OCI-LY3 (cell line): ENCODE measurements at regions not wholly inside any gene's neighbourhood (a gene's known extent, or its start where the extent isn't known, plus 50 kb on each side); places are given as distances from the start of the nearest gene placed in this dataset.

Experiments
- H2AFZ ChIP-seq: fragments of 200-600, 300-600 bp; shearing (Covaris generic); 2 replicates; pipeline ENCODE4 v1.6.0; 2014; ENCODE audit warnings: antibody characterized with exemption, low read depth, low read length
- H3K27ac ChIP-seq: fragments of 200-600, 300-600 bp; sonication (generic); 2 replicates; pipeline ENCODE4 v1.5.1; 2014; ENCODE audit warnings: mild to moderate bottlenecking, low read length, moderate library complexity, mixed read lengths
- H3K27me3 ChIP-seq: fragments of 200-600, 300-600 bp; sonication (generic); 2 replicates; pipeline ENCODE4 v1.6.1; 2014; ENCODE audit warnings: low read depth, low read length, mixed read lengths
- H3K36me3 ChIP-seq: fragments of 200-600, 300-600 bp; sonication (generic); replicated peaks from 2 replicates; pipeline ENCODE3; 2014; ENCODE audit warnings: low read depth, low read length, mixed read lengths
- H3K4me1 ChIP-seq: fragments of 300-600, 200-600 bp; sonication (generic); 2 replicates; pipeline ENCODE4 v1.6.1; 2014; ENCODE audit warnings: low read length, mixed read lengths
- H3K4me2 ChIP-seq: fragments of 200-600, 300-600 bp; sonication (generic); 2 replicates; pipeline ENCODE4 v1.6.1; 2014; ENCODE audit warnings: low read length, mixed read lengths
- H3K4me3 ChIP-seq: fragments of 300-600, 200-600 bp; sonication (generic); 2 replicates; pipeline ENCODE4 v1.5.1; 2014; ENCODE audit warnings: antibody characterized with exemption, mild to moderate bottlenecking, low read length, moderate library complexity
- H3K79me2 ChIP-seq: fragments of 300-600, 200-600 bp; shearing (Covaris generic); 2 replicates; pipeline ENCODE4 v1.6.1; 2014; ENCODE audit warnings: mild to moderate bottlenecking, low read length, mixed read lengths
- H3K9ac ChIP-seq: fragments of 300-600, 200-600 bp; shearing (Covaris generic); 2 replicates; pipeline ENCODE4 v1.6.0; 2014; ENCODE audit warnings: mild to moderate bottlenecking, low read length, moderate library complexity
- H3K9me3 ChIP-seq: fragments of 200-600, 300-600 bp; shearing (Covaris generic); 2 replicates; pipeline ENCODE4 v1.6.1; 2014; ENCODE audit warnings: low read length, mixed read lengths; ENCODE audit not compliant: insufficient read depth
- H4K20me1 ChIP-seq: fragments of 200-600, 300-600 bp; sonication (generic); 2 replicates; pipeline ENCODE4 v1.6.1; 2016; ENCODE audit warnings: low read length, mixed read lengths; ENCODE audit not compliant: insufficient read depth
- EZH2phosphoT487 ChIP-seq: fragments of 200-600 bp; shearing (Covaris generic); IDR thresholded peaks from 2 replicates; pipeline ENCODE4 v1.6.1; 2018; ENCODE audit warnings: antibody characterized with exemption, mixed run types, low read depth
- TF ChIP-seq, protein P1 (sequence below): fragments of 200-600, 300-600 bp; sonication (generic); IDR thresholded peaks from 2 replicates; pipeline ENCODE4 v1.5.1; 2014; ENCODE audit warnings: antibody characterized with exemption, low read length, low read depth

DNA sequence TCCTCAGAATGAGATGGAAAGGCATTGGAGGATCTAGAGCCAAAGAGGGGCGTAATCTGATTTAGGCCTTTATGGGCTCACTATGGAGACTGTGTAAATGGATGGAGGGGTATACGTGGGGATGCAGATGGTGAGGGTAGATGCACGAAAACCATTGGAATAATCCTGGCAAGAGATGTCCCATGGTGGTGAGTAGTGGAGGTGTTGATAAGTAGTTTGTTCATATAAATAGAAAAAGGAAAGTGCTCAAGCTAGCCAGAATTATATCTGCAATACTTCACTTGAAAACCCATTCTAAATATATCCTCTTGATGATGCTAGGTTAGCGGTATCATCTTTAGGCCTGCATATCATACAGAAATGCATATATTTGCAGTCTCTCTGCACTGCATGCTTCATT, 459.7 kb downstream of the CDH2 start:
- no peaks in the 10 kb centered on the region for H4K20me1 ChIP-seq
- H3K79me2 ChIP-seq = no peaks in the 10 kb centered on the region
- no peak overlapping the region for H3K4me3 ChIP-seq
- H3K27ac ChIP-seq = no peak overlapping the region
- H3K9me3 ChIP-seq = no peaks in the 10 kb centered on the region
- H3K36me3 ChIP-seq = no peaks in the 10 kb centered on the region
- no peaks in the 10 kb centered on the region for H3K4me1 ChIP-seq
- no peak for TF ChIP-seq EZH2phosphoT487
- TF ChIP-seq, protein P1, sequence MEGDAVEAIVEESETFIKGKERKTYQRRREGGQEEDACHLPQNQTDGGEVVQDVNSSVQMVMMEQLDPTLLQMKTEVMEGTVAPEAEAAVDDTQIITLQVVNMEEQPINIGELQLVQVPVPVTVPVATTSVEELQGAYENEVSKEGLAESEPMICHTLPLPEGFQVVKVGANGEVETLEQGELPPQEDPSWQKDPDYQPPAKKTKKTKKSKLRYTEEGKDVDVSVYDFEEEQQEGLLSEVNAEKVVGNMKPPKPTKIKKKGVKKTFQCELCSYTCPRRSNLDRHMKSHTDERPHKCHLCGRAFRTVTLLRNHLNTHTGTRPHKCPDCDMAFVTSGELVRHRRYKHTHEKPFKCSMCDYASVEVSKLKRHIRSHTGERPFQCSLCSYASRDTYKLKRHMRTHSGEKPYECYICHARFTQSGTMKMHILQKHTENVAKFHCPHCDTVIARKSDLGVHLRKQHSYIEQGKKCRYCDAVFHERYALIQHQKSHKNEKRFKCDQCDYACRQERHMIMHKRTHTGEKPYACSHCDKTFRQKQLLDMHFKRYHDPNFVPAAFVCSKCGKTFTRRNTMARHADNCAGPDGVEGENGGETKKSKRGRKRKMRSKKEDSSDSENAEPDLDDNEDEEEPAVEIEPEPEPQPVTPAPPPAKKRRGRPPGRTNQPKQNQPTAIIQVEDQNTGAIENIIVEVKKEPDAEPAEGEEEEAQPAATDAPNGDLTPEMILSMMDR = no peak
- H3K27me3 ChIP-seq = no peaks in the 10 kb centered on the region
- no peak overlapping the region for H3K9ac ChIP-seq
- no peak overlapping the region for H3K4me2 ChIP-seq
- no peak overlapping the region for H2AFZ ChIP-seq

DNA sequence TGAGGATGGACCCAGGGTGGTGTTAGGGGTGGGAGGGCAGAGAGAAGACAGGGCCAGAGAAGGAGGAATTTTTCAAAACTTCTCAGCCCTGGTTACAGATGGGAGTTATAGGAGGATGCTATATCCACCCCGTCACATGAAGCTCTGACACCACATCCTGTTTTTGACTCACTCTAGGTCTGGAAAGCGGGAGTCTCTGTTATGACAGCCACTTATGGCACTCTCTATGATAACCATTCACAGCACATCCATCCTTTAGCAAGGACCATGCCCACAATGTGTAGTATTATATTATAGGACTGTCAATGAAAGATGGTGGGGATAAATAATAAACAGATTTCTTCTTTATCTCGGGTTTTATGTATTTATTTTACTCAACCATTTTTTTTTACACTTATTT, 461.2 kb downstream of the CDH2 start:
- no peak overlapping the region for H3K9ac ChIP-seq
- H3K4me2 ChIP-seq = no peak overlapping the region
- no peaks in the 10 kb centered on the region for H3K79me2 ChIP-seq
- no peaks in the 10 kb centered on the region for H3K36me3 ChIP-seq
- no peak overlapping the region for H3K27ac ChIP-seq
- TF ChIP-seq EZH2phosphoT487 = no peak
- TF ChIP-seq, protein P1 = no peak
- H3K4me1 ChIP-seq = no peaks in the 10 kb centered on the region
- H3K9me3 ChIP-seq = no peaks in the 10 kb centered on the region
- H4K20me1 ChIP-seq = no peaks in the 10 kb centered on the region
- H3K27me3 ChIP-seq = no peaks in the 10 kb centered on the region
- H3K4me3 ChIP-seq = no peak overlapping the region
- no peak overlapping the region for H2AFZ ChIP-seq

DNA sequence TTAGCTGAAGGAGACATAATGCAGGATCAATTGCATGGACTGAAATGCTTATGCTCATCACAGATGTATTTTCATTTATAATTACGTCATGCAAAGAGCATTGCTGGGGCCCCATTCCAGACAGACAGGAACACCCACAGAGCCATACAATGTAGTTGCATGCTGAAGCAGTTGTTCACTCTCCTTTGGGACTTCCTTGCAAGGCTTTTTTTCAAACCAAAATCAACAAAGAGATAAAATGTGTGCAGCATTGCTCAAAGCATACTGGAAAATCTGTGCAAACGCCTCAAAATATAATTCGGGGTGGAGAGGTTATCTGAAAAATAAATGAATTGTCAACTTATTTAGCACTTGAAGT, 463.2 kb downstream of the CDH2 start:
- no peak overlapping the region for H3K4me2 ChIP-seq

DNA sequence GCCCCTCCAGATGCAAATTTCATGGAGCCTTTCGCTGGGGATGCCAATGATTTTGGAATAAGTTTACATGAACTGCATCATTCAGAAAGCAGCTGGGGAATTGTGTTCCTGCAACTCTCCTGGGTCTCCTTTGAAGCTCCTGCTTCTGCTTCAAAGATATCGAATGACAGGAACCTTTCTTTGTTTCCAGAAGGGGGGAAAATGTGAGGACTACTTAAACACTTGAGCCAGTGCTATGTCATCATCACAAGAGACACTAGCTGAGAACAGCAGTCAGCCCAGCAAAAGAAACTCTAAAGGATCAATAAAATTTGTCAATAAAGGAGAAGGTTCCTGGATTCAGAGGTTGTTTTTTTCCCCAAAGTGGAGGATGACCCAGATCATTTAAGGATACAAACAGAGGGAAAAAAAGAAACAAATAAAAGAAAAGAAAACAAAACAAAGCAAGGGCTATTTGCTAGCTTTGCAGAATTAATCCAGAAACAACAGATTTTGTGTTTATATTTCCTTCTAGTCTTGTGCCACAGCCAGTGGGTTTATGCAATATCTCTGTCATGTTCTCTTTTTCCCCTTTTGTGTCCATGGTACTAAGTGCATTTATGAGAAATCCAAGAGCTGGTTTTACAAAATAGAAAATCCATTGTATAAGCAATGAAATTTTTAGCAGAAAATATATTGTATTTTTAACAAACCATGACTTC, 463.7 kb downstream of the CDH2 start:
- Histone ChIP-seq H3K27ac (no peak overlapping the region), H2AFZ (no peak overlapping the region), H3K4me3 (no peak overlapping the region), H3K9me3 (0 out of 2 replicates have a peak, but pooled peaks cover 4% of the 10 kb centered on the region), H3K9ac (no peak overlapping the region), H3K36me3 (peaks cover 6% of the 10 kb centered on the region), H3K4me2 (no peak overlapping the region), H3K79me2 (no peaks in the 10 kb centered on the region), H4K20me1 (no peaks in the 10 kb centered on the region), H3K27me3 (no peaks in the 10 kb centered on the region), H3K4me1 (peaks cover 6% of the 10 kb centered on the region)
- TF ChIP-seq, protein P1 = no peak
- no peak for TF ChIP-seq EZH2phosphoT487

More for the DNA sequence above, 463.2 kb downstream of the CDH2 start:
- Histone ChIP-seq H3K79me2 (no peaks in the 10 kb centered on the region), H3K27ac (no peak overlapping the region), H2AFZ (no peak overlapping the region), H3K27me3 (no peaks in the 10 kb centered on the region), H3K9ac (no peak overlapping the region), H3K4me1 (peaks cover 6% of the 10 kb centered on the region), H3K36me3 (peaks cover 6% of the 10 kb centered on the region), H3K4me3 (no peak overlapping the region), H3K9me3 (0 out of 2 replicates have a peak, but pooled peaks cover 4% of the 10 kb centered on the region), H4K20me1 (no peaks in the 10 kb centered on the region)
- TF ChIP-seq, protein P1 = no peak
- TF ChIP-seq EZH2phosphoT487 = no peak
